Neural cell (in vitro differentiated cells): ENCODE measurements at regions not wholly inside any gene's neighbourhood (a gene's known extent, or its start where the extent isn't known, plus 50 kb on each side); places are given as distances from the start of the nearest gene placed in this dataset.

Source experiments
- H2AFZ ChIP-seq: fragments of 200-600, 300-800 bp; sonication (generic), shearing (Covaris generic); 2 replicates; pipeline ENCODE4 v1.6.0; 2014; ENCODE audit warnings: low read depth, mild to moderate bottlenecking, antibody characterized with exemption, low read length, moderate library complexity
- H3F3A ChIP-seq: fragments of 200-600 bp; shearing (Covaris generic); 2 replicates; pipeline ENCODE4 v1.6.1; 2016; ENCODE audit warnings: mild to moderate bottlenecking, moderate library complexity, mixed read lengths, antibody characterized with exemption, low read length; ENCODE audit not compliant: insufficient read depth, poor library complexity, severe bottlenecking
- H3K27ac ChIP-seq: fragments of 200-600, 300-800 bp; sonication (generic), shearing (Covaris generic); 2 replicates; pipeline ENCODE4 v1.5.1; 2014; ENCODE audit warnings: mild to moderate bottlenecking, low read length, moderate library complexity
- H3K27me3 ChIP-seq: fragments of 300-800, 200-600 bp; sonication (generic), shearing (Covaris generic); 2 replicates; pipeline ENCODE4 v1.6.0; 2014; ENCODE audit warnings: mild to moderate bottlenecking, low read depth, low read length, moderate library complexity; ENCODE audit not compliant: insufficient read depth
- H3K36me3 ChIP-seq: fragments of 300-800, 200-600 bp; sonication (generic), shearing (Covaris generic); 2 replicates; pipeline ENCODE4 v1.5.1; 2014; ENCODE audit warnings: mild to moderate bottlenecking, antibody characterized with exemption, low read length, moderate library complexity; ENCODE audit not compliant: insufficient read depth
- H3K4me2 ChIP-seq: fragments of 300-800, 200-600 bp; sonication (generic), shearing (Covaris generic); 2 replicates; pipeline ENCODE4 v1.6.0; 2014; ENCODE audit warnings: mild to moderate bottlenecking, low read length
- H3K4me3 ChIP-seq: fragments of 300-800, 200-600 bp; sonication (generic), shearing (Covaris generic); 2 replicates; pipeline ENCODE4 v1.5.1; 2014; ENCODE audit warnings: mild to moderate bottlenecking, low read length, moderate library complexity
- H3K79me2 ChIP-seq: fragments of 200-600 bp; shearing (Covaris generic); replicated peaks from 2 replicates; pipeline ENCODE4 v1.6.0; 2014; ENCODE audit warnings: mild to moderate bottlenecking, low read length, moderate library complexity; ENCODE audit not compliant: insufficient read depth
- H3K9ac ChIP-seq: fragments of 300-800, 200-600 bp; sonication (generic), shearing (Covaris generic); 2 replicates; pipeline ENCODE4 v1.6.1; 2016; ENCODE audit warnings: mild to moderate bottlenecking, low read length, mixed read lengths
- H3K9me2 ChIP-seq: fragments of 200-600 bp; shearing (Covaris generic); 2 replicates; pipeline ENCODE4 v1.6.1; 2016; ENCODE audit warnings: mild to moderate bottlenecking, low read length, mixed read lengths; ENCODE audit not compliant: insufficient read depth
- H3K9me3 ChIP-seq: fragments of 200-600, 300-800 bp; sonication (generic), shearing (Covaris generic); 2 replicates; pipeline ENCODE4 v1.6.1; 2016; ENCODE audit warnings: mild to moderate bottlenecking, mixed run types, low read length, moderate library complexity, mixed read lengths
- H4K20me1 ChIP-seq: fragments of 200-600 bp; shearing (Covaris generic); 2 replicates; pipeline ENCODE4 v1.6.1; 2016; ENCODE audit warnings: mild to moderate bottlenecking, mixed run types; ENCODE audit not compliant: insufficient read depth
- EP300 ChIP-seq: fragments of 450-650 bp; conservative IDR thresholded peaks from 2 replicates; pipeline ENCODE4 v1.6.1; 2014; ENCODE audit warnings: antibody characterized with exemption, mild to moderate bottlenecking, moderate library complexity; ENCODE audit not compliant: poor library complexity, severe bottlenecking
- EZH2 ChIP-seq: fragments of 200-600, 300-800 bp; shearing (Covaris generic), sonication (generic); IDR thresholded peaks from 2 replicates; pipeline ENCODE4 v1.6.1; 2014; ENCODE audit warnings: antibody characterized with exemption, low read length, borderline replicate concordance, mild to moderate bottlenecking; ENCODE audit not compliant: insufficient read depth, poor library complexity, severe bottlenecking
- MXI1 ChIP-seq: fragments of 450-650 bp; conservative IDR thresholded peaks from 2 replicates; pipeline ENCODE4 v1.6.1; 2014; ENCODE audit warnings: antibody characterized with exemption, mild to moderate bottlenecking; ENCODE audit not compliant: poor library complexity, severe bottlenecking
- POLR2AphosphoS5 ChIP-seq: IDR thresholded peaks from 2 replicates; pipeline ENCODE4 v1.6.1; 2012
- RAD21 ChIP-seq: fragments of 450-650 bp; conservative IDR thresholded peaks from 2 replicates; pipeline ENCODE4 v1.6.1; 2014; ENCODE audit warnings: antibody characterized with exemption, mild to moderate bottlenecking, moderate library complexity
- SMC3 ChIP-seq: fragments of 450-650 bp; conservative IDR thresholded peaks from 2 replicates; pipeline ENCODE4 v1.6.1; 2014; ENCODE audit warnings: antibody characterized with exemption, mild to moderate bottlenecking, moderate library complexity; ENCODE audit not compliant: poor library complexity
- TAF1 ChIP-seq: IDR thresholded peaks from 2 replicates; pipeline ENCODE4 v1.6.1; 2012; ENCODE audit warnings: low read depth
- TF ChIP-seq, protein P1 (sequence below): IDR thresholded peaks from 2 replicates; pipeline ENCODE4 v1.6.1; 2012; ENCODE audit warnings: borderline replicate concordance
- TF ChIP-seq, protein P2 (sequence below): fragments of 450-650 bp; IDR thresholded peaks from 2 replicates; pipeline ENCODE4 v1.5.1; 2014; ENCODE audit warnings: antibody characterized with exemption, mild to moderate bottlenecking, moderate library complexity; ENCODE audit not compliant: poor library complexity, severe bottlenecking

DNA sequence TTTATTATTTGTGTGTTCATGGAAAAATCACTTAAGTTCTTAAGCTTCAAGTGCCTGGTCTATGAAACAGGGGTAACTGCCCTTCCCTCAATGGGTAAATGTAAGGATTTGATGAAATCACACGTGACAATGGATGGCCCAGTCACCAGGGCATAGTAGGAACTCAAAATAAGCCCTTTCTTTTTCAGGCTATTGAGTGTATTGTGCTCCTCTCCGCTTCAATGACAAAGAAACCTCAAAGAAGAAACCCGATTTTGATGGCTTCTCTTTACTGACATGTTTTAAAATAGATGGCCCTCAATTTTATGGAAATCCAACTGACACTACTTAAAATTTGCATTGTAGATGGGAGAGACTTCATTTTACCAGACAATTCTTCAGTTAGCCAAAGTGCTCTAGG is 543.5 kb downstream of the OMA1 start:
- Histone ChIP-seq H3K36me3 (no peaks in the 10 kb centered on the region), H3K27me3 (no peaks in the 10 kb centered on the region), H2AFZ (no peak overlapping the region), H3K79me2 (no peaks in the 10 kb centered on the region), H3K9me2 (no peaks in the 10 kb centered on the region), H3K4me2 (no peak overlapping the region), H3K9me3 (no peaks in the 10 kb centered on the region), H3F3A (no peaks in the 10 kb centered on the region), H4K20me1 (no peaks in the 10 kb centered on the region), H3K4me3 (no peak overlapping the region), H3K9ac (no peak overlapping the region), H3K27ac (no peak overlapping the region)
- no peak for TF ChIP-seq RAD21
- TF ChIP-seq POLR2AphosphoS5: no peak
- TF ChIP-seq EP300: no peak

- H4K20me1 ChIP-seq: no peaks in the 10 kb centered on the region
- no peaks in the 10 kb centered on the region for H3F3A ChIP-seq
- no peak overlapping the region for H3K27ac ChIP-seq
- no peak overlapping the region for H2AFZ ChIP-seq
- no peaks in the 10 kb centered on the region for H3K36me3 ChIP-seq
- H3K9me2 ChIP-seq: no peaks in the 10 kb centered on the region
- no peaks in the 10 kb centered on the region for H3K9me3 ChIP-seq
- no peaks in the 10 kb centered on the region for H3K79me2 ChIP-seq
- no peak overlapping the region for H3K4me3 ChIP-seq
- no peaks in the 10 kb centered on the region for H3K27me3 ChIP-seq
- H3K4me2 ChIP-seq: no peak overlapping the region
- TF ChIP-seq MXI1 (no peak), TAF1 (no peak), SMC3 (no peak), POLR2AphosphoS5 (no peak), EP300 (no peak), RAD21 (no peak), EZH2 (no peak)
- TF ChIP-seq, protein P1, sequence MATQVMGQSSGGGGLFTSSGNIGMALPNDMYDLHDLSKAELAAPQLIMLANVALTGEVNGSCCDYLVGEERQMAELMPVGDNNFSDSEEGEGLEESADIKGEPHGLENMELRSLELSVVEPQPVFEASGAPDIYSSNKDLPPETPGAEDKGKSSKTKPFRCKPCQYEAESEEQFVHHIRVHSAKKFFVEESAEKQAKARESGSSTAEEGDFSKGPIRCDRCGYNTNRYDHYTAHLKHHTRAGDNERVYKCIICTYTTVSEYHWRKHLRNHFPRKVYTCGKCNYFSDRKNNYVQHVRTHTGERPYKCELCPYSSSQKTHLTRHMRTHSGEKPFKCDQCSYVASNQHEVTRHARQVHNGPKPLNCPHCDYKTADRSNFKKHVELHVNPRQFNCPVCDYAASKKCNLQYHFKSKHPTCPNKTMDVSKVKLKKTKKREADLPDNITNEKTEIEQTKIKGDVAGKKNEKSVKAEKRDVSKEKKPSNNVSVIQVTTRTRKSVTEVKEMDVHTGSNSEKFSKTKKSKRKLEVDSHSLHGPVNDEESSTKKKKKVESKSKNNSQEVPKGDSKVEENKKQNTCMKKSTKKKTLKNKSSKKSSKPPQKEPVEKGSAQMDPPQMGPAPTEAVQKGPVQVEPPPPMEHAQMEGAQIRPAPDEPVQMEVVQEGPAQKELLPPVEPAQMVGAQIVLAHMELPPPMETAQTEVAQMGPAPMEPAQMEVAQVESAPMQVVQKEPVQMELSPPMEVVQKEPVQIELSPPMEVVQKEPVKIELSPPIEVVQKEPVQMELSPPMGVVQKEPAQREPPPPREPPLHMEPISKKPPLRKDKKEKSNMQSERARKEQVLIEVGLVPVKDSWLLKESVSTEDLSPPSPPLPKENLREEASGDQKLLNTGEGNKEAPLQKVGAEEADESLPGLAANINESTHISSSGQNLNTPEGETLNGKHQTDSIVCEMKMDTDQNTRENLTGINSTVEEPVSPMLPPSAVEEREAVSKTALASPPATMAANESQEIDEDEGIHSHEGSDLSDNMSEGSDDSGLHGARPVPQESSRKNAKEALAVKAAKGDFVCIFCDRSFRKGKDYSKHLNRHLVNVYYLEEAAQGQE: no peak
- TF ChIP-seq, protein P2, sequence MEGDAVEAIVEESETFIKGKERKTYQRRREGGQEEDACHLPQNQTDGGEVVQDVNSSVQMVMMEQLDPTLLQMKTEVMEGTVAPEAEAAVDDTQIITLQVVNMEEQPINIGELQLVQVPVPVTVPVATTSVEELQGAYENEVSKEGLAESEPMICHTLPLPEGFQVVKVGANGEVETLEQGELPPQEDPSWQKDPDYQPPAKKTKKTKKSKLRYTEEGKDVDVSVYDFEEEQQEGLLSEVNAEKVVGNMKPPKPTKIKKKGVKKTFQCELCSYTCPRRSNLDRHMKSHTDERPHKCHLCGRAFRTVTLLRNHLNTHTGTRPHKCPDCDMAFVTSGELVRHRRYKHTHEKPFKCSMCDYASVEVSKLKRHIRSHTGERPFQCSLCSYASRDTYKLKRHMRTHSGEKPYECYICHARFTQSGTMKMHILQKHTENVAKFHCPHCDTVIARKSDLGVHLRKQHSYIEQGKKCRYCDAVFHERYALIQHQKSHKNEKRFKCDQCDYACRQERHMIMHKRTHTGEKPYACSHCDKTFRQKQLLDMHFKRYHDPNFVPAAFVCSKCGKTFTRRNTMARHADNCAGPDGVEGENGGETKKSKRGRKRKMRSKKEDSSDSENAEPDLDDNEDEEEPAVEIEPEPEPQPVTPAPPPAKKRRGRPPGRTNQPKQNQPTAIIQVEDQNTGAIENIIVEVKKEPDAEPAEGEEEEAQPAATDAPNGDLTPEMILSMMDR: no peak
- no peak overlapping the region for H3K9ac ChIP-seq
Measured at GRCh38 chr1:58000821-58001220, 545.7 kb downstream of the OMA1 start.

- Histone ChIP-seq H3K4me2 (no peak overlapping the region), H2AFZ (no peak overlapping the region), H3F3A (no peaks in the 10 kb centered on the region), H4K20me1 (no peaks in the 10 kb centered on the region), H3K36me3 (no peaks in the 10 kb centered on the region), H3K79me2 (no peaks in the 10 kb centered on the region), H3K9ac (no peak overlapping the region), H3K9me3 (no peaks in the 10 kb centered on the region), H3K27me3 (no peaks in the 10 kb centered on the region), H3K4me3 (no peak overlapping the region), H3K27ac (no peak overlapping the region), H3K9me2 (no peaks in the 10 kb centered on the region)
- no peak for TF ChIP-seq POLR2AphosphoS5
- TF ChIP-seq, protein P2: no peak
- TF ChIP-seq EP300: no peak
- TF ChIP-seq EZH2: no peak
Measured at GRCh38 chr1:58000116-58000515, 546.4 kb downstream of the OMA1 start.
